Right lobe of liver (tissue), 4 donors: ENCODE measurements at regions not wholly inside any gene's neighbourhood (a gene's known extent, or its start where the extent isn't known, plus 50 kb on each side); places are given as distances from the start of the nearest gene placed in this dataset.

ENCODE experiments used
- CTCF ChIP-seq, 4 donors: fragments of 200-600 bp in 3 of 4; fragments of 450-650 bp in 1 of 4; IDR thresholded peaks; one replicate each; pipeline versions ENCODE4 v1.5.1 to v1.8.0; 2016 to 2022; ENCODE audit warnings: antibody characterized with exemption in 4 of 4, mild to moderate bottlenecking in 2 of 4
- POLR2A ChIP-seq: fragments of 450-650 bp; IDR thresholded peaks from one replicate; pipeline ENCODE4 v1.6.1; 2017; ENCODE audit warnings: antibody characterized with exemption, mild to moderate bottlenecking
- donor health status: DM: no; HTN: no; CAD: no.
- donor health status: DM: no; HTN: no; CAD: no.
- donor health status: DM: no; HTN: yes; CAD: no.

GRCh38 chr7:133191787-133192186, 61.1 kb upstream of the EXOC4 start:
- TF ChIP-seq CTCF (IDR thresholded peaks at IDR 0.05), result no peak
- no peak for TF ChIP-seq POLR2A
